IPS DF 6.9 (cell line): ENCODE measurements at regions not wholly inside any gene's neighbourhood (a gene's known extent, or its start where the extent isn't known, plus 50 kb on each side); places are given as distances from the start of the nearest gene placed in this dataset.
"Not testable (repeated sequence)": the region's sequence is repeated elsewhere in the genome, so short reads cannot be mapped to it uniquely, and the experiment has no call there.

ENCODE experiments used
- DNase-seq: peaks from one replicate; pipeline ENCODE4 v3.0.0-alpha.2; 2013; ENCODE audit warnings: low read depth, low spot score
- H3K27ac ChIP-seq: one replicate; pipeline ENCODE4 v1.5.1; 2013; ENCODE audit warnings: low read length, control low read depth
- H3K27me3 ChIP-seq: 2 replicates; pipeline ENCODE4 v1.6.1; 2013; ENCODE audit warnings: mild to moderate bottlenecking, low read length; ENCODE audit not compliant: control insufficient read depth, insufficient read depth
- H3K36me3 ChIP-seq: 2 replicates; pipeline ENCODE4 v1.6.1; 2013; ENCODE audit warnings: low read length; ENCODE audit not compliant: control insufficient read depth, insufficient read depth
- H3K4me1 ChIP-seq: 2 replicates; pipeline ENCODE4 v1.6.1; 2013; ENCODE audit warnings: low read length; ENCODE audit not compliant: control insufficient read depth, insufficient read depth
- H3K4me3 ChIP-seq: 2 replicates; pipeline ENCODE4 v1.5.1; 2013; ENCODE audit warnings: mild to moderate bottlenecking, low read length
- H3K9me3 ChIP-seq: 2 replicates; pipeline ENCODE4 v1.6.1; 2013; ENCODE audit warnings: low read length, inconsistent platforms; ENCODE audit not compliant: control insufficient read depth, insufficient read depth
- WGBS: extraction: QIAGEN DNeasy Blood & Tissue Kit; methylation state at CpG from one replicate; pipeline ENCODE4 v1.1.7; 2013; ENCODE audit warnings: mixed read lengths, missing lambda C conversion rate; ENCODE audit not compliant: insufficient read length, insufficient coverage; 5-methylcytosine and 5-hydroxymethylcytosine counted together

DNA sequence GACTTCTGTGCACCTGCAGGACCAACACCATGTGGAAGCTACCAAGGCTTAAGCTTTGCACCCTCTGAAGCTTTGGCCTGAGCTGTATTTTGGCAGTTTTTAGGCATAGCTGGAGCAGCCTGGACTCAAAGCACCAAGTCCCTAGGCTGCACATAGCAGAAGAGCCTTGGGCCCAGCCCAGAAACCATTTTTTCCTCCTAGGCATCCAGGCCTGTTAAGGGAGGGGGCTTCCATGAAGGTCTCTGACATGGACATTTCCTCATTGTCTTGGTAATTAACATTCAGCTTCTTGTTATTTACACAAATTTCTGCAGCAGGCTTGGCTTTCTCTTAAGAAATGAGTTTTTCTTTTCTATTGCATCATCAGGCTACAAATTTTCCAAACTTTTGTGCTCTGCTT lies 475.8 kb upstream of the FLRT2 start:
- Histone ChIP-seq H3K4me1 (no peaks in the 10 kb centered on the region), H3K9me3 (peaks cover 2% of the 10 kb centered on the region), H3K27me3 (no peaks in the 10 kb centered on the region), H3K27ac (no peak overlapping the region), H3K4me3 (no peak overlapping the region), H3K36me3 (no peaks in the 10 kb centered on the region)
- DNase-seq = no peak

DNA sequence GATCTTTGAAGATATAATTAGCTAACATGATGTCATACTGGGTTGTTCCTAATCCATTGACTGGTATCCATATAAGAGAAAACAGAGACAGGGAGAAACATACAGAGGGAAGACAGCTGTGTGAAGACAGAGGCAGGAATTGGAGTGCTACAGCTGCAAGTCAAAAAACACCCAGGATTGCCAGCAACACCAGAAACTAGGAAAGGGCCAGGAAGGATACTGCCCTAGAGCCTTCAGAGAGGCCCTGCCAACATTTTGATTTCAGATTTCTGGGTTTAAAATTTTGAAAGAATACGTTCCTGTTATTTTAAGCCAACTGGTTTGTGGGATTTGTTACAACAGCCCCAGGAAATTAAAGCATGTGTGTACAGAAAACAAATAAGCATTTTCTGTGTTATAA lies 473.7 kb upstream of the FLRT2 start:
- Histone ChIP-seq H3K4me3 (no peak overlapping the region), H3K27ac (no peak overlapping the region), H3K9me3 (peaks cover 2% of the 10 kb centered on the region), H3K27me3 (no peaks in the 10 kb centered on the region), H3K36me3 (no peaks in the 10 kb centered on the region), H3K4me1 (no peaks in the 10 kb centered on the region)
- no CpG with 5 or more reads among the region's 1 CpG for WGBS
- no peak for DNase-seq

DNA sequence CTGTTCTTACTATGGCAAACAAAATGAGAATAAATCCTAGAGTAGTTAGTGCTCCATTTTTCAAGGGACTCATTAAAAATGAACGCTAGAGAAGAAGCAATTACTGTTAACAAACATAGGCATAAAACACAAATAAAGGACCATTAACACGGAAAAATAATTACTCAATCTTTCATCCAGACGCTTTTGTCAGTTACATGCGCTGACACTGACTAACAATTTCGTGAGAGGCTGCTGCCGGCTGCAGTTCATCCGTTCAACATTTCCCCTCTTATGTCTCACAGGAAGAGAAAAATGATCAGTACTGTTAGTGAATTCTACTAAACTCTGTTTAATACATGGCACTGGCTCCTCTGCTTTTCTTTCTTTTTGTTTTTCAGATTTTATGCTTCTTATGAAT lies 472.7 kb upstream of the FLRT2 start:
- no CpG with 5 or more reads among the region's 7 CpGs for WGBS
- Histone ChIP-seq H3K9me3 (peaks cover 2% of the 10 kb centered on the region), H3K4me1 (no peaks in the 10 kb centered on the region), H3K4me3 (no peak overlapping the region), H3K36me3 (no peaks in the 10 kb centered on the region), H3K27ac (no peak overlapping the region), H3K27me3 (no peaks in the 10 kb centered on the region)
- no peak for DNase-seq

DNA sequence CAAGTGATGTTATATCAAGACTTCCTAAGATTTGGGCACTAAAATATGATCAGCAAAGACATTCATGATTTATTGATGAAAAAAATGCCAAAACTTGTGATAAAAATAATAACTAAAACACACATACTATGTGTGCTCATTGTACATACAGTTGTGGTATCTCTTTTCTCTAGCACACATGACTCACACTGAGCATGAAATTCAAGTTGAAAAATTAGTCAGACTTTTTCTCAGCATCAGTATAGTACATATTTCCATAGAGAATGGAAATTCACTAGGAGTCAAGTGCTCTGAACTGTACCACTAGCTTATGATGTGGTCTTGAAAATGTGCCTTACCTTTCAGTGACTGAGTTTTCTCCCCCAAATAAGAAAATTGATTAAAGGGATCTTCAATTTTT lies 471.8 kb upstream of the FLRT2 start:
- H3K36me3 ChIP-seq = no peaks in the 10 kb centered on the region
- H3K27me3 ChIP-seq = no peaks in the 10 kb centered on the region
- no peak overlapping the region for H3K4me3 ChIP-seq
- no peak for DNase-seq
- no peaks in the 10 kb centered on the region for H3K4me1 ChIP-seq
- H3K9me3 ChIP-seq = peaks cover 2% of the 10 kb centered on the region
- no peak overlapping the region for H3K27ac ChIP-seq

DNA sequence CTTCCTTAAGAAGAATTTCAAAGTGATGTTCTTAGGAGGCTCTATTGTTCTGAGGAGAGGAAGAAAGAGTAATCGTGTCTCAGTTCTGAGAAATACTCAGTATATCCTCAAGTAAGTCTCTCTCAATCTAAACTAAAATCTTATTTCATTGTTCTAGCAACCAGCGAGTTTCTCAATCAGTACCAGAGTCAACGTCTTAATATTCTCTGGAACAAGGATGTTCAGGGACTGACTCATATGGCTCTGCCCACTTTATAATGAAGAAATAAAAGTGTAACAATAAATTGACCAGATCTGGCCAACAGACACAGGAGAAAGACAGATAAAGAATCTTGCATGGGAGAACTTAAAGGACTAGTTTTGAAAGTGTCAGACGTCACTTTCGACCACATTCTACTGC lies 469.8 kb upstream of the FLRT2 start:
- Histone ChIP-seq H3K27me3 (no peaks in the 10 kb centered on the region), H3K36me3 (no peaks in the 10 kb centered on the region), H3K4me1 (no peaks in the 10 kb centered on the region), H3K27ac (no peak overlapping the region), H3K9me3 (no peaks in the 10 kb centered on the region), H3K4me3 (no peak overlapping the region)
- no CpG with 5 or more reads among the region's 5 CpGs for WGBS
- DNase-seq = no peak

DNA sequence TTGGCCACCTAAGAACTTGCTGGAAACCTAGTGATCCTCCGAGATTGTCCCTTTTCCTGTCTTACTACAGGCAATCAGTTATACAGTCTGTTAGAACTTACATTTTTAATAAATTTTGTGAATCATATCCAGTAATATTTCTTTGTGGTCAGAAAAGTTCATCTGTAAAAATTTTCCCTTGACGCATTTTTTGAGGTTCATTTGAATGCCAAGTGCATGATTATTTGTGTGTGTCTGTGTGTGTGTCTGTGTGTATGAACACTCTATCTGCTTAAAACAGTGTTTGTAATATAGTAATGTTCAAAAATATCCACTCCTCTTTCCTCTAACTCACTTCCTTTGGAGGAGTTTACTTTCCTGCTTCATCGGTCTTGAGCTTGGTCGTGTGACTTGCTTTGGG lies 468.7 kb upstream of the FLRT2 start:
- Histone ChIP-seq H3K27me3 (no peaks in the 10 kb centered on the region), H3K27ac (no peak overlapping the region), H3K4me1 (no peaks in the 10 kb centered on the region), H3K9me3 (no peaks in the 10 kb centered on the region), H3K36me3 (no peaks in the 10 kb centered on the region), H3K4me3 (no peak overlapping the region)
- no peak for DNase-seq
- WGBS = no CpG with 5 or more reads among the region's 4 CpGs

DNA sequence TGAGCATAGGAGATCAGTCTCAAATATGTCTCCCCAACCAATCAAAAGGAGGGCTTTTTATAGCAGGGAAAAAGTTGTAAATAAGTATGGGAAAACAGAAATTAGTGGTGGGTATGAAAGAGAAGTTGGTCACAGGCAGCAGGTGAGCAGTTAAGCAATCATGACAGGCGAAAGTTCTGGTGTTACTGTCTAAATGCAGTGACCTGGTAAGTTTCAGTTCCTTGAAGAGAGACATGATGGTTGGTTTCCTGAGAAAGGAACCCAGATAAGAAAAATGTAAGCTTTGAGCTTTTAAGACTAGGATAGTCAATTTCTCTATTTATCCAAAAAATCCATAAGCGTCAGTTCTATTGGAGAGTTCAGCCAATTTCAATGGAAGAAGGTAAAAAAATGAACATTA lies 466.2 kb upstream of the FLRT2 start:
- Histone ChIP-seq H3K27ac (no peak overlapping the region), H3K4me3 (no peak overlapping the region), H3K4me1 (no peaks in the 10 kb centered on the region), H3K36me3 (no peaks in the 10 kb centered on the region), H3K27me3 (no peaks in the 10 kb centered on the region), H3K9me3 (no peaks in the 10 kb centered on the region)
- DNase-seq = no peak
- whole genome bisulfite sequencing = no CpG with 5 or more reads among the region's 2 CpGs

DNA sequence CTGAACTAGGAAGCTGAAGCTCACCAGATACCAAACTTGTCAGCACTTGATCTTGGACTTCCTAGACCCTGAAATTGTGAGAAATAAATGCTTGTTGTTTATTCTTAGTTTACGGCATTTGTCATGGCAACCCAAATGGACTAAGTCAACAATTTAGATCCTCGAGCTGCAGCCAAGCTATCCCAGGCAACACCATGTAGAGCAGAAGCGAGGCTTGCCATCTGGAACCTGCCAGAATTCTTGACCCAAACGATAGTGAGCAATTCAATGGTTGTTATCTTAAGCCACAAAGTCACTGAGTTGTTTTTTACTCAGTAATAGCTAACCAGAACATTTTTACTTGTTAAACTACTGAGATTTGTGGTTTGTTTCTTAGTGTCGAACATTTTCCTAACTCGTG lies 458.5 kb upstream of the FLRT2 start:
- Histone ChIP-seq H3K27ac (no peak overlapping the region), H3K9me3 (no peaks in the 10 kb centered on the region), H3K4me1 (no peaks in the 10 kb centered on the region), H3K27me3 (no peaks in the 10 kb centered on the region), H3K4me3 (no peak overlapping the region), H3K36me3 (no peaks in the 10 kb centered on the region)
- no CpG with 5 or more reads among the region's 6 CpGs for WGBS
- no peak for DNase-seq

DNA sequence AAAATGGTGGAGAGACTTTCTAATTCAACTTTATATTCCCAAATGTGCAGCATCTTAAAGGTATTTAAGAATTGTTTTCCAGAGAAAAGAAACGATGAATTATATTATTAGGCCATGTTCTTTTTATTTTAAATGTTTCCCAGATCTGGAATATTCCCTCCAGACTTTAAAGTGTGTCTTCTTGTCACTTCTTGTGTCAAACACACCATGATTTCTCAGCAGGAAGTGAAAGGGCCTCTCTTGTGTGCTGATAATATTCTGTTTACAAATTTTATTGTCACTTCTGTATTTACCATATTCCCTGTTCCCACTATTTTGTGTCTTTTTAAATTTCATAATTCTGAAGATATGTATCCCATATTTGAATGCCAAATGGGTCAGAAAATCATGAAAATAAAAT lies 455.0 kb upstream of the FLRT2 start:
- Histone ChIP-seq H3K4me3 (no peak overlapping the region), H3K27me3 (no peaks in the 10 kb centered on the region)
- whole genome bisulfite sequencing = no CpG with 5 or more reads among the region's 1 CpG

DNA sequence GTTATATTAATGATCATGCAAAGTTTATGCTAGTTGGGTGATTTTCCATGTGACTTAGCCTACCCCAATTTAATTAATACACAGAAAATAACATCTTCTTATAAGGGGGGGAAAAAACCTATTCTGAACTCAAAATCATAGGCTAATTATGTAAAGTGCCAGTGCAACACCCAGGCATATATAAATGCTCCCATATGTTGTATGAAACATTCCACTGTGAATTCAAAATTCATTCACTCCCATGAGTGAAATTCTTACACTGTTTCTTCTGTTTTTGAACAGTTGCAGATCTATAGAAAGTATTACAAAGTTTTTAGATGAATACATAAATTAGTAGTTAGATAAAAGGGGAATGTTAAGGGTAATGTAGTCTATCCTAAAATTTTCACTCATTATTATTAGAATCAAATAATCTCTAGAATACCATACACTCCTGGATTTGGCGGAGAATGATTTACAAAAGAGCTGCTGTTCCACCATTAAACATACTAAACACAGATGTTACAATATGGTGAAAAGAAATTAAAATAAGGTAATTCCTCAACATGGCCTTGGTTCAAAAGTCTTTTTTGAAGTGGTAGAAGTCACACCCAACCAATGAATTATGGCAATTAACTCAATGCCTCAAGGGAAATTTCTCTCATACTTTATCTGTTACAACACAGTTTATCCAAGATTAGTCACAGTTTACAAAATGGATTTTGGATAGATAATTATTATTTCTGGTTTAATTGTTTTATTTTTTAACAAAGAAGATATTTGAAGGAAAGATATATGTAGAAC lies 454.1 kb upstream of the FLRT2 start:
- DNase-seq = no peak
- Histone ChIP-seq H3K4me1 (no peaks in the 10 kb centered on the region), H3K36me3 (no peaks in the 10 kb centered on the region), H3K27ac (no peak overlapping the region), H3K27me3 (no peaks in the 10 kb centered on the region), H3K9me3 (no peaks in the 10 kb centered on the region), H3K4me3 (no peak overlapping the region)
- WGBS = no CpG with 5 or more reads among the region's 1 CpG

More for the DNA sequence above, 455.0 kb upstream of the FLRT2 start:
- Histone ChIP-seq H3K36me3 (no peaks in the 10 kb centered on the region), H3K27ac (no peak overlapping the region), H3K4me1 (no peaks in the 10 kb centered on the region), H3K9me3 (no peaks in the 10 kb centered on the region)
- DNase-seq = no peak

DNA sequence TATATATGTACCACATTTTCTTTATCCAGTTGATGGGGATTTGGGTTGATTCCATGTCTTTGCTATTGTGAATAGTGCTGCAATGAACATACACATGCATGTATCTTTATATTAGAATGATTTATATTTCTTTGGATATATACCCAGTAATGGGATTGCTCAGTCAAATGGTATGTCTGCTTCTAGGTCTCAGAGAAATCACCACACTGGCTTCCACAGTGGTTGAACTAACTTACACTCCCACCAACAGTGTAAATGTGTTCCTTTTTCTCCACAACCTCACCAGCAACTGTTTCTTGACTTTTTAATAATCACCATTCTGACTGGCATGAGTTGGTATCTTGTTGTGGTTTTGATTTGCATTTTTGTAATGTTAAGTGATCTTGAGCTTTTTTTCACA lies 452.2 kb upstream of the FLRT2 start:
- H3K27me3 ChIP-seq, DNase-seq, H3K9me3 ChIP-seq, H3K36me3 ChIP-seq, H3K4me1 ChIP-seq, H3K4me3 ChIP-seq, H3K27ac ChIP-seq: not testable (repeated sequence)
